Endothelial cell of umbilical vein (primary cell): ENCODE measurements at regions not wholly inside any gene's neighbourhood (a gene's known extent, or its start where the extent isn't known, plus 50 kb on each side); places are given as distances from the start of the nearest gene placed in this dataset.

Experiments used
- BruUV-seq: library from RNA; stranded (reverse); fragments of 400-500 nt; replicated peaks from 2 replicates; lab custom pipeline; 2021; lab: Mats Ljungman, UMichigan
- CTCF ChIA-PET: fragments of 300-600, 350-600 bp; sonication (Branson Sonifier 250); formaldehyde crosslinking; loops from one replicate; lab custom pipeline; 2021; ENCODE audit warnings: antibody characterized with exemption, inconsistent platforms; lab: Charles Lee
- POLR2A ChIA-PET: fragments of 300-600, 350-600 bp; sonication (Branson Sonifier 250); formaldehyde crosslinking; loops from one replicate; lab custom pipeline; 2021; ENCODE audit warnings: antibody characterized with exemption, inconsistent platforms; lab: Charles Lee
- DNase-seq: peaks from one replicate; pipeline ENCODE4 v3.0.0-alpha.2; 2011; ENCODE audit warnings: low read depth, low spot score
- FAIRE-seq: peaks from 2 replicates; lab custom pipeline; 2011; peaks lifted over from hg19 to GRCh38; lab: Jason Lieb, UNC
- H2AFZ ChIP-seq: 2 replicates; pipeline ENCODE4 v1.6.0; 2012; ENCODE audit warnings: low read depth, low read length, control low read depth, inconsistent platforms
- H3K27ac ChIP-seq: 2 replicates; pipeline ENCODE4 v1.5.1; 2011; ENCODE audit warnings: low read depth, mild to moderate bottlenecking, control low read depth, low read length, moderate library complexity; ENCODE audit not compliant: insufficient read depth
- H3K27me3 ChIP-seq, 2 experiments: 2 replicates each; pipeline versions ENCODE4 v1.6.0 to v1.6.1; 2011; ENCODE audit warnings: low read length in 2 of 2, mixed read lengths in 1 of 2; ENCODE audit not compliant: control insufficient read depth in 2 of 2, insufficient read depth in 2 of 2
- H3K36me3 ChIP-seq, 2 experiments: 2 replicates in 1 of 2; 3 replicates in 1 of 2; pipeline ENCODE4 v1.5.1; 2011; ENCODE audit warnings: low read length in 2 of 2, mild to moderate bottlenecking in 1 of 2, moderate library complexity in 1 of 2; ENCODE audit not compliant: control insufficient read depth in 2 of 2, insufficient read depth in 2 of 2; ENCODE audit errors: extremely low read depth in 1 of 2
- H3K4me1 ChIP-seq: 3 replicates; pipeline ENCODE4 v1.5.1; 2011; ENCODE audit warnings: mild to moderate bottlenecking, low read length; ENCODE audit not compliant: control insufficient read depth, insufficient read depth; ENCODE audit errors: extremely low read depth
- H3K4me2 ChIP-seq: 2 replicates; pipeline ENCODE4 v1.6.1; 2011; ENCODE audit warnings: low read length, control low read depth, mixed read lengths; ENCODE audit not compliant: insufficient read depth
- H3K4me3 ChIP-seq, 3 experiments: fragments of 200-600 bp in 1 of 3; sonication (generic), shearing (Covaris generic) in 1 of 3; replicated peaks in 1 of 3; 2 replicates each; pipeline ENCODE4 v1.5.1; 2011 to 2016; ENCODE audit warnings: control low read depth in 3 of 3, low read length in 3 of 3, mild to moderate bottlenecking in 2 of 3, inconsistent platforms in 1 of 3, low read depth in 1 of 3, moderate library complexity in 1 of 3; ENCODE audit not compliant: insufficient read depth in 1 of 3
- H3K79me2 ChIP-seq: 2 replicates; pipeline ENCODE4 v1.6.0; 2012; ENCODE audit warnings: low read length, inconsistent platforms; ENCODE audit not compliant: control insufficient read depth, insufficient read depth
- H3K9ac ChIP-seq: replicated peaks from 2 replicates; pipeline ENCODE3; 2011; ENCODE audit warnings: low read length, control low read depth; ENCODE audit not compliant: insufficient read depth; ENCODE audit errors: extremely low read depth
- H3K9me1 ChIP-seq: replicated peaks from 3 replicates; pipeline ENCODE4 v1.6.0; 2011; ENCODE audit warnings: mild to moderate bottlenecking, low read length; ENCODE audit not compliant: control insufficient read depth, insufficient read depth; ENCODE audit errors: extremely low read depth
- H3K9me3 ChIP-seq: replicated peaks from 2 replicates; pipeline ENCODE4 v1.5.1; 2012; ENCODE audit warnings: low read length, inconsistent platforms; ENCODE audit not compliant: control insufficient read depth, insufficient read depth
- H4K20me1 ChIP-seq: replicated peaks from 2 replicates; pipeline ENCODE3; 2011; ENCODE audit warnings: mild to moderate bottlenecking, low read length; ENCODE audit not compliant: control insufficient read depth, insufficient read depth; ENCODE audit errors: extremely low read depth
- EZH2 ChIP-seq: IDR thresholded peaks from 2 replicates; pipeline ENCODE4 v1.6.1; 2012; ENCODE audit warnings: borderline replicate concordance, low read depth, mild to moderate bottlenecking, moderate library complexity, low read length, inconsistent platforms; ENCODE audit not compliant: severe bottlenecking
- FOS ChIP-seq: IDR thresholded peaks from 2 replicates; pipeline ENCODE4 v1.6.1; 2011; ENCODE audit warnings: mild to moderate bottlenecking, low read length, moderate library complexity, borderline replicate concordance; ENCODE audit not compliant: insufficient read depth
- GATA2 ChIP-seq: IDR thresholded peaks from 2 replicates; pipeline ENCODE4 v1.7.0; 2011; ENCODE audit warnings: low read depth, mild to moderate bottlenecking, moderate library complexity, mixed read lengths, low read length; ENCODE audit not compliant: insufficient read length, insufficient read depth
- JUN ChIP-seq: IDR thresholded peaks from 2 replicates; pipeline ENCODE4 v1.6.1; 2011; ENCODE audit warnings: borderline replicate concordance, low read depth; ENCODE audit not compliant: insufficient read length, insufficient read depth
- MAX ChIP-seq: IDR thresholded peaks from 2 replicates; pipeline ENCODE4 v1.6.1; 2011; ENCODE audit not compliant: insufficient read depth, insufficient read length
- MYC ChIP-seq: IDR thresholded peaks from one replicate; pipeline ENCODE4 v1.6.1; 2011; ENCODE audit warnings: mild to moderate bottlenecking, low read depth, low read length
- POLR2A ChIP-seq: IDR thresholded peaks from 2 replicates; pipeline ENCODE4 v1.6.1; 2012; ENCODE audit warnings: low read depth, mild to moderate bottlenecking, control low read depth, low read length
- POLR2AphosphoS5 ChIP-seq: IDR thresholded peaks from 2 replicates; pipeline ENCODE4 v1.6.1; 2012; ENCODE audit warnings: low read depth, mild to moderate bottlenecking, control low read depth, low read length, moderate library complexity; ENCODE audit not compliant: insufficient read depth
- dilution Hi-C: fragments of 300-500 bp; cut with MboI; formaldehyde crosslinking; loops from one replicate; pipeline ENCODE4 v1.15.0; 2019; ENCODE audit warnings: low sequenced_read_pairs; ENCODE audit not compliant: extremely low pct_ligation_motif_present
- intact Hi-C: fragments of 100-400 bp; cut with micrococcal nuclease; formaldehyde crosslinking; loops from one replicate; pipeline ENCODE4 v1.10.0; 2022
- TF ChIP-seq, protein P1 (sequence below), 2 donors: IDR thresholded peaks; 1 replicate in 1 of 2; 2 replicates in 1 of 2; pipeline ENCODE4 v1.5.1; 2011; ENCODE audit warnings: low read length in 2 of 2, mild to moderate bottlenecking in 2 of 2, moderate library complexity in 2 of 2, control low read depth in 1 of 2, inconsistent platforms in 1 of 2, low read depth in 1 of 2; ENCODE audit not compliant: insufficient read depth in 1 of 2; ENCODE audit errors: extremely low read depth in 1 of 2

DNA sequence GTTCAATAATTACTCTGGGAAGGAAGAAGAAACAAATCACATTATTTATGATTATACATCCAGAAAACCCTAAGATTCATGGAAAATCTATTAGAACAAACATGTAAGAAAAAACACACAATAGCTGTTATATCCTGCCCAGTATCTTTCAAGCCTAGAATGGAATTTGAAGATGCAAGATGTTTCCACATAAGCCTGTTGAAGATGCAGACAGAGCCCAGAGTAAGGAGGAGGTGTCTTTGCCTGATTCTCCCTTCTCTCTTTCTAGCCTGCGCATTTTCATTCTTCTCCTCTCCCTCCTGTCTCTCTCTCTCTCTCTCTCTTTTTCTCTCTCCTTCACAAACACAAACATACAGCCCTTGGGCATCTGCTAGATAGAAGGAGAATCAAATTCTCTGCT lies 170.1 kb upstream of the INHBA start:
- no peak overlapping the region for H3K9ac ChIP-seq
- no peak overlapping the region for H3K4me2 ChIP-seq
- TF ChIP-seq MAX (no peak), POLR2A (no peak), FOS (no peak), GATA2 (no peak), EZH2 (no peak), JUN (no peak), MYC (no peak), POLR2AphosphoS5 (no peak)
- TF ChIP-seq, protein P1, sequence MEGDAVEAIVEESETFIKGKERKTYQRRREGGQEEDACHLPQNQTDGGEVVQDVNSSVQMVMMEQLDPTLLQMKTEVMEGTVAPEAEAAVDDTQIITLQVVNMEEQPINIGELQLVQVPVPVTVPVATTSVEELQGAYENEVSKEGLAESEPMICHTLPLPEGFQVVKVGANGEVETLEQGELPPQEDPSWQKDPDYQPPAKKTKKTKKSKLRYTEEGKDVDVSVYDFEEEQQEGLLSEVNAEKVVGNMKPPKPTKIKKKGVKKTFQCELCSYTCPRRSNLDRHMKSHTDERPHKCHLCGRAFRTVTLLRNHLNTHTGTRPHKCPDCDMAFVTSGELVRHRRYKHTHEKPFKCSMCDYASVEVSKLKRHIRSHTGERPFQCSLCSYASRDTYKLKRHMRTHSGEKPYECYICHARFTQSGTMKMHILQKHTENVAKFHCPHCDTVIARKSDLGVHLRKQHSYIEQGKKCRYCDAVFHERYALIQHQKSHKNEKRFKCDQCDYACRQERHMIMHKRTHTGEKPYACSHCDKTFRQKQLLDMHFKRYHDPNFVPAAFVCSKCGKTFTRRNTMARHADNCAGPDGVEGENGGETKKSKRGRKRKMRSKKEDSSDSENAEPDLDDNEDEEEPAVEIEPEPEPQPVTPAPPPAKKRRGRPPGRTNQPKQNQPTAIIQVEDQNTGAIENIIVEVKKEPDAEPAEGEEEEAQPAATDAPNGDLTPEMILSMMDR (IDR thresholded peaks at IDR 0.05; ENCODE audit: extremely low read depth in 1 of 2, insufficient read depth in 1 of 2, low read depth in 1 of 2, low read length in 2 of 2) = no peak
- no TSS peak for BruUV-seq
- H3K27me3 ChIP-seq = no peaks in the 10 kb centered on the region
- DNase-seq (no peak), FAIRE-seq (no peak)
- intact Hi-C loops (no loop called here), dilution Hi-C loops (no loop called here)
- CTCF ChIA-PET = no interaction called here
- no peak overlapping the region for H3K27ac ChIP-seq
- H2AFZ ChIP-seq = no peak overlapping the region
- no peak overlapping the region for H3K4me3 ChIP-seq
- H3K36me3 ChIP-seq = no peaks in the 10 kb centered on the region
- no peaks in the 10 kb centered on the region for H3K79me2 ChIP-seq
- H4K20me1 ChIP-seq = no peaks in the 10 kb centered on the region
- H3K9me1 ChIP-seq = no peaks in the 10 kb centered on the region
- no peaks in the 10 kb centered on the region for H3K9me3 ChIP-seq
- POLR2A ChIA-PET = no interaction called here
- no peaks in the 10 kb centered on the region for H3K4me1 ChIP-seq
